ENCODE measurements at regions not wholly inside any gene's neighbourhood (a gene's known extent, or its start where the extent isn't known, plus 50 kb on each side); places are given as distances from the start of the nearest gene placed in this dataset.

DNA sequence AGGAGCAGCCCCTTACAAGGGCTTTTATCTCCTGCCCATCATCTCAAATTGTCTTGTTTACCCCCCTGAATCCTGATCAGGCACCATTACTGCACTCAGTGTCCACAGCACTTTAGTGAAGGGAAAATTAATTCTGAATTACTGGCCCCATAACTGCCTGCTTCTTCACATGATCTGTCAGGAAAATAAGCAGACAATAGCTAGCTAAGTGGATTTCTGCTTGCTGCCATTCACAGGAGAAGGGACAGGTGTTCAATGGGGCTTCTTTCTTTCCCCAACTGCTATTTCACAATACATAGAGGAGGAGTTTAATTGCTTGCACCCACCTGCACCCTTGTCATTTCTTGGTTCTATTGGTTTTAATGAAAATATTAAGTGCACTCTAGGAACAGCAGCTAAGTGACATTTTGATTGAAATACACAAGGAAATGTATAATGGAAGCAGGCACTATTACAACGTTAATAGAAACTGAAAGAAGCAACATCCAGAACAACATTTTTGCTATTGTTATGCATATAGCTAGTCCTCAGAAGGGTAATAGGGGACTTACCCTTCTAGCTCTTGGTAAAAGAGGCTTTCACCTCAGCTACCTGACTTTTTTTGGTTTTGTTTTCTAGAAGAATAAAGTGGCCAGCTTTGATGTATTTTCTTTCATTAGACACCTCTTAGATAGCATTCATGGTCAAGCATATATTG, 599.3 kb upstream of the TLE4 start:
- DNase-seq, result no peak
- Histone ChIP-seq H3K9me3 (no peaks in the 10 kb centered on the region), H3K4me3 (no peak overlapping the region), H3K27me3 (ENCODE audit: low read depth) (no peaks in the 10 kb centered on the region), H3K4me1 (no peaks in the 10 kb centered on the region), H3K36me3 (no peaks in the 10 kb centered on the region), H3K27ac (no peak overlapping the region)
- TF ChIP-seq, protein P1, sequence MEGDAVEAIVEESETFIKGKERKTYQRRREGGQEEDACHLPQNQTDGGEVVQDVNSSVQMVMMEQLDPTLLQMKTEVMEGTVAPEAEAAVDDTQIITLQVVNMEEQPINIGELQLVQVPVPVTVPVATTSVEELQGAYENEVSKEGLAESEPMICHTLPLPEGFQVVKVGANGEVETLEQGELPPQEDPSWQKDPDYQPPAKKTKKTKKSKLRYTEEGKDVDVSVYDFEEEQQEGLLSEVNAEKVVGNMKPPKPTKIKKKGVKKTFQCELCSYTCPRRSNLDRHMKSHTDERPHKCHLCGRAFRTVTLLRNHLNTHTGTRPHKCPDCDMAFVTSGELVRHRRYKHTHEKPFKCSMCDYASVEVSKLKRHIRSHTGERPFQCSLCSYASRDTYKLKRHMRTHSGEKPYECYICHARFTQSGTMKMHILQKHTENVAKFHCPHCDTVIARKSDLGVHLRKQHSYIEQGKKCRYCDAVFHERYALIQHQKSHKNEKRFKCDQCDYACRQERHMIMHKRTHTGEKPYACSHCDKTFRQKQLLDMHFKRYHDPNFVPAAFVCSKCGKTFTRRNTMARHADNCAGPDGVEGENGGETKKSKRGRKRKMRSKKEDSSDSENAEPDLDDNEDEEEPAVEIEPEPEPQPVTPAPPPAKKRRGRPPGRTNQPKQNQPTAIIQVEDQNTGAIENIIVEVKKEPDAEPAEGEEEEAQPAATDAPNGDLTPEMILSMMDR (IDR thresholded peaks at IDR 0.05), result no peak
- intact Hi-C loops (cut with DNase I), result no loop called here
- no peak for ATAC-seq

DNA sequence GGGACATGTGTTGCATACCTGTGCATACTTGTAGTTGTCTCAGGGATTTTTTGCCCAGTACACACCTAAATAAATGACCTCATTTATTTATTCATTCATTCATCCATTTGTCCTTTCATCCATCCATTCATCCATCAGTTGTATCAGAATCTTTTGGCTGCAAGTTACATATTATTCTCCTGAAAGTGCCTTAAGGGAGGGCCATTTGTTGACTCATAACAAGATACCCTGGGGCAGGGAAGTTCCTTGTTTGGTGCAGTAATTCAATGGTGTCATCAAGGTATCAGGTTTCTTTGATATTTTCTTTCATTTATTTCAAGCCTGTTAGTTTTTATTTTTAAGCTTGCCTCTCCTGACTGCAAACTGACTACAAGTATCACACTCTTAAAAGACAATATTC, 597.9 kb upstream of the TLE4 start:
- no peaks in the 10 kb centered on the region for H3K27me3 ChIP-seq (ENCODE audit: low read depth)
- ATAC-seq (no peak), DNase-seq (no peak)
- intact Hi-C loops (cut with DNase I), result no loop called here
- no peaks in the 10 kb centered on the region for H3K36me3 ChIP-seq
- no peaks in the 10 kb centered on the region for H3K4me1 ChIP-seq
- no peak overlapping the region for H3K27ac ChIP-seq
- H3K9me3 ChIP-seq, result no peaks in the 10 kb centered on the region
- TF ChIP-seq, protein P1 (IDR thresholded peaks at IDR 0.05), result no peak
- H3K4me3 ChIP-seq, result no peak overlapping the region

DNA sequence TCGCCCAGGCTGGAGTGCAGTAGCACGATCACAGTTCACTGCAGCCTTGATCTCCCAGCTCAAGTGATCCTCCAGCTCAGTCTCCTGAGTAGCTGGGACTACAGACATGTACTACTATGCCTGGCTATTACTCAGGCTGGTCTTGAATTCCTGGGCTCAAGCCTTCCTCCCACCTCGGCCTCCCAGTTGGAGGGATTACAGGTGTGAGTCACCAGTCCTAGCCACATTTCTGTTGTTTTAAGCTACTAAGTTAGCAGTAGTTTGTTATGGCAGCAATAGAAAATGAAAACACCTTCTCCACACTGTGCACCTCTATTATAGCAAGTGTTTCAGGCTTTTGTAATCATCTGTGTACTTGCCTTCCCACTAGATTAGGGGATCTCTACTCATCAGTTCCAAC, 588.9 kb upstream of the TLE4 start:
- TF ChIP-seq, protein P1 (IDR thresholded peaks at IDR 0.05), result no peak
- DNase-seq, result no peak
- Histone ChIP-seq H3K27me3 (ENCODE audit: low read depth) (no peaks in the 10 kb centered on the region), H3K9me3 (no peaks in the 10 kb centered on the region), H3K4me1 (no peaks in the 10 kb centered on the region), H3K36me3 (no peaks in the 10 kb centered on the region), H3K4me3 (no peak overlapping the region), H3K27ac (no peak overlapping the region)
- intact Hi-C loops (cut with DNase I), result no loop called here
- ATAC-seq, result no peak

DNA sequence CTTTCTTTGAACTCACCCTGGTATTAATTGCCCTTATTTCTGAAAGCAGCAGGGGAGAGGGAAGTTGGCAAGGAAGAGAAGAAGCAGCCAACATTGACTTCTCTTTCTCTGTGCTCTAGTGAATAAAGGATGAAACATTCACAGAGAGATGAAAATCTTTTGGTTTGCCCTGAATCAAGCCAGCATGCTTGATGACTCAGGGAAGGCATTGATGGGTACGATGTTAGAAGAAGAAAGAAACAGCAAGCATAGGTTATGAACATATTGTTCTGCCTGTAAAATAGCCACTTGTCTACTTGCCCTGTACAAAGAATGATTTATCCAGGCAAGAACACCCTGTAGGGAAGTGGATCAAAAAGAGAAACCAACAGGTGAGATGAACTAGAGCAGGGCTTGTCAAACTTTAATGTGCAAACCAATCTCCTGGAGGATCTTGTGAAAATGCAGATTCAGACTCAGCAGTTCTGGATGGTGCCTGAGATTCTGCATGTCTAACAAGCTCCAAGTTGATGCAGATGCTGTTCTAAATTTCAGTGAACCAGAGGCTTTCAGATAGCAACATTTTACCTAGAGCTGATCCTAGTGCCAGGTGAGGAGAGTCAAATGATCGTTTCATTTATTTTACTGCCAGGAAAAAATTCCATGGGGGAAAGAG, 586.6 kb upstream of the TLE4 start:
- H3K4me3 ChIP-seq, result no peak overlapping the region
- H3K4me1 ChIP-seq, result no peaks in the 10 kb centered on the region
- no peaks in the 10 kb centered on the region for H3K27me3 ChIP-seq (ENCODE audit: low read depth)
- TF ChIP-seq, protein P1 (IDR thresholded peaks at IDR 0.05), result no peak
- intact Hi-C loops (cut with DNase I), result no loop called here
- no peak for ATAC-seq
- H3K36me3 ChIP-seq, result no peaks in the 10 kb centered on the region
- H3K9me3 ChIP-seq, result no peaks in the 10 kb centered on the region
- H3K27ac ChIP-seq, result no peak overlapping the region
- no peak for DNase-seq

DNA sequence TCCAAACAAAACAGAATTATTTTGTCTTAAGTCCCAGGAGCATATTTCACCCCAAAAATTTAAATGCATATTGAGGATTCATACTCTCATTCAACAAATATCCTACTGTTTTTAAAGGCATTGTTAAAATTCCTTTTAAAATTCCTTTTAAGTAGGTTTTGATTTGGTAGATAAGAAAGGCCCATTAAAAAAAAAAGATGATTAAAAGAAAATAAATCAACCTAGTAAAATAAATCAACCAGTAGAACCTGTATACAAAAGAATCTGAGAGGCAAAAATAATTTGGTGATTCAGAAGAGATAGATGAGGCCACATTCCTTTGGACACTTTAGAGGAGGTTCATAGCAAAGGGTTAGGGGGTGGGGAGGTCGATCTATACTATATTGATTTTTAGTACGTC, 585.3 kb upstream of the TLE4 start:
- TF ChIP-seq, protein P1 (IDR thresholded peaks at IDR 0.05), result no peak
- no peaks in the 10 kb centered on the region for H3K27me3 ChIP-seq (ENCODE audit: low read depth)
- H3K4me3 ChIP-seq, result no peak overlapping the region
- intact Hi-C loops (cut with DNase I), result no loop called here
- H3K4me1 ChIP-seq, result no peaks in the 10 kb centered on the region
- H3K9me3 ChIP-seq, result no peaks in the 10 kb centered on the region
- DNase-seq (no peak), ATAC-seq (no peak)
- no peaks in the 10 kb centered on the region for H3K36me3 ChIP-seq
- H3K27ac ChIP-seq, result no peak overlapping the region

All from lower lobe of right lung (tissue), 2 donors.